ENCODE measurements at regions not wholly inside any gene's neighbourhood (a gene's known extent, or its start where the extent isn't known, plus 50 kb on each side); places are given as distances from the start of the nearest gene placed in this dataset.

- DNase-seq, result no peak
Measured at GRCh38 chr3:66592927-66593625, 92.3 kb upstream of the LRIG1 start.

- no peak for DNase-seq
Measured at GRCh38 chr3:66593978-66594377, 93.2 kb upstream of the LRIG1 start.

GRCh38 chr3:66597308-66597863, 96.6 kb upstream of the LRIG1 start:
- DNase-seq, result no peak

- DNase-seq, result no peak
Measured at GRCh38 chr3:66598168-66598567, 97.3 kb upstream of the LRIG1 start.

- DNase-seq, result no peak
Measured at GRCh38 chr3:66602237-66602636, 101.4 kb upstream of the LRIG1 start.

- no peak for DNase-seq
Measured at GRCh38 chr3:66602691-66603090, 101.9 kb upstream of the LRIG1 start.

GRCh38 chr3:66603151-66603611, 102.4 kb upstream of the LRIG1 start:
- no peak for DNase-seq

GRCh38 chr3:66604481-66604880, 103.7 kb upstream of the LRIG1 start:
- DNase-seq, result no peak

- DNase-seq, result no peak
Measured at GRCh38 chr3:66606126-66606525, 105.3 kb upstream of the LRIG1 start.

GRCh38 chr3:66606868-66607267, 106.0 kb upstream of the LRIG1 start:
- no peak for DNase-seq

GRCh38 chr3:66609660-66610561, 109.1 kb upstream of the LRIG1 start:
- DNase-seq, result no peak

- DNase-seq, result no peak
Measured at GRCh38 chr3:66610562-66610909, 109.7 kb upstream of the LRIG1 start.

- DNase-seq, result no peak
Measured at GRCh38 chr3:66615643-66616301, 115.0 kb upstream of the LRIG1 start.

- DNase-seq, result no peak
Measured at GRCh38 chr3:66617351-66617750, 116.5 kb upstream of the LRIG1 start.

- no peak for DNase-seq
Measured at GRCh38 chr3:66618066-66618465, 117.2 kb upstream of the LRIG1 start.

GRCh38 chr3:66620296-66620695, 119.5 kb upstream of the LRIG1 start:
- DNase-seq, result no peak

- DNase-seq, result no peak
Measured at GRCh38 chr3:66622756-66623457, 122.1 kb upstream of the LRIG1 start.

GRCh38 chr3:66625505-66626216, 124.8 kb upstream of the LRIG1 start:
- DNase-seq, result no peak

GRCh38 chr3:66629150-66629981, 128.5 kb upstream of the LRIG1 start:
- no peak for DNase-seq

GRCh38 chr3:66629982-66630368, 129.2 kb upstream of the LRIG1 start:
- DNase-seq, result no peak
